ENCODE measurements at regions not wholly inside any gene's neighbourhood (a gene's known extent, or its start where the extent isn't known, plus 50 kb on each side); places are given as distances from the start of the nearest gene placed in this dataset.

DNA sequence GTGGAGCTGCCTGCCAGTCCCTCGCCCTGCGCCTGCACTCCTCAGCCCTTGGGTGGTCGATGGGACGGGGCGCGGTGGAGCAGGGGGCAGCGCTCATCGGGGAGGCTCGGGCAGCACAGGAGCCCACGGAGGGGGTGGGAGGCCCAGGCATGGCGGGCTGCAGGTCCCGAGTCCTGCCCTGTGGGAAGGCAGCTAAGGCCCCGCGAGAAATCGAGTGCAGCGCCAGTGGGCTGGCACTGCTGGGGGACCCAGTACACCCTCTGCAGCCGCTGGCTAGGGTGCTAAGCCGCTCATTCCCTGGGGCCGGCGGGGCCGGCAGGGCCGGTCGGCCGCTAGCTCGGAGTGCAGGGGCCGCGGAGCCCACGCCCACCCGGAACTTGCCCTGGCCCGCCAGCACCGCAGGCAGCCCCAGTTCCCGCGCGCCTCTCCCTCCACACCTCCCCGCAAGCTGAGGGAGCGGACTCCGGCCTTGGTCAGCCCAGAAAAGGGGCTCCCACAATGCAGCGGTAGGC is 565.9 kb upstream of the NRG3 start:
- TF ChIP-seq, protein P1, sequence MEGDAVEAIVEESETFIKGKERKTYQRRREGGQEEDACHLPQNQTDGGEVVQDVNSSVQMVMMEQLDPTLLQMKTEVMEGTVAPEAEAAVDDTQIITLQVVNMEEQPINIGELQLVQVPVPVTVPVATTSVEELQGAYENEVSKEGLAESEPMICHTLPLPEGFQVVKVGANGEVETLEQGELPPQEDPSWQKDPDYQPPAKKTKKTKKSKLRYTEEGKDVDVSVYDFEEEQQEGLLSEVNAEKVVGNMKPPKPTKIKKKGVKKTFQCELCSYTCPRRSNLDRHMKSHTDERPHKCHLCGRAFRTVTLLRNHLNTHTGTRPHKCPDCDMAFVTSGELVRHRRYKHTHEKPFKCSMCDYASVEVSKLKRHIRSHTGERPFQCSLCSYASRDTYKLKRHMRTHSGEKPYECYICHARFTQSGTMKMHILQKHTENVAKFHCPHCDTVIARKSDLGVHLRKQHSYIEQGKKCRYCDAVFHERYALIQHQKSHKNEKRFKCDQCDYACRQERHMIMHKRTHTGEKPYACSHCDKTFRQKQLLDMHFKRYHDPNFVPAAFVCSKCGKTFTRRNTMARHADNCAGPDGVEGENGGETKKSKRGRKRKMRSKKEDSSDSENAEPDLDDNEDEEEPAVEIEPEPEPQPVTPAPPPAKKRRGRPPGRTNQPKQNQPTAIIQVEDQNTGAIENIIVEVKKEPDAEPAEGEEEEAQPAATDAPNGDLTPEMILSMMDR (IDR thresholded peaks at IDR 0.05): no peak
- no peak for TF ChIP-seq POLR2AphosphoS5 (IDR thresholded peaks at IDR 0.05; ENCODE audit: low read depth, low read length)
- no peak for TF ChIP-seq SIN3A (IDR thresholded peaks at IDR 0.05; ENCODE audit: borderline replicate concordance, insufficient read depth, low read depth, low read length)
- TF ChIP-seq, protein P2, sequence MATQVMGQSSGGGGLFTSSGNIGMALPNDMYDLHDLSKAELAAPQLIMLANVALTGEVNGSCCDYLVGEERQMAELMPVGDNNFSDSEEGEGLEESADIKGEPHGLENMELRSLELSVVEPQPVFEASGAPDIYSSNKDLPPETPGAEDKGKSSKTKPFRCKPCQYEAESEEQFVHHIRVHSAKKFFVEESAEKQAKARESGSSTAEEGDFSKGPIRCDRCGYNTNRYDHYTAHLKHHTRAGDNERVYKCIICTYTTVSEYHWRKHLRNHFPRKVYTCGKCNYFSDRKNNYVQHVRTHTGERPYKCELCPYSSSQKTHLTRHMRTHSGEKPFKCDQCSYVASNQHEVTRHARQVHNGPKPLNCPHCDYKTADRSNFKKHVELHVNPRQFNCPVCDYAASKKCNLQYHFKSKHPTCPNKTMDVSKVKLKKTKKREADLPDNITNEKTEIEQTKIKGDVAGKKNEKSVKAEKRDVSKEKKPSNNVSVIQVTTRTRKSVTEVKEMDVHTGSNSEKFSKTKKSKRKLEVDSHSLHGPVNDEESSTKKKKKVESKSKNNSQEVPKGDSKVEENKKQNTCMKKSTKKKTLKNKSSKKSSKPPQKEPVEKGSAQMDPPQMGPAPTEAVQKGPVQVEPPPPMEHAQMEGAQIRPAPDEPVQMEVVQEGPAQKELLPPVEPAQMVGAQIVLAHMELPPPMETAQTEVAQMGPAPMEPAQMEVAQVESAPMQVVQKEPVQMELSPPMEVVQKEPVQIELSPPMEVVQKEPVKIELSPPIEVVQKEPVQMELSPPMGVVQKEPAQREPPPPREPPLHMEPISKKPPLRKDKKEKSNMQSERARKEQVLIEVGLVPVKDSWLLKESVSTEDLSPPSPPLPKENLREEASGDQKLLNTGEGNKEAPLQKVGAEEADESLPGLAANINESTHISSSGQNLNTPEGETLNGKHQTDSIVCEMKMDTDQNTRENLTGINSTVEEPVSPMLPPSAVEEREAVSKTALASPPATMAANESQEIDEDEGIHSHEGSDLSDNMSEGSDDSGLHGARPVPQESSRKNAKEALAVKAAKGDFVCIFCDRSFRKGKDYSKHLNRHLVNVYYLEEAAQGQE (IDR thresholded peaks at IDR 0.05; ENCODE audit: insufficient read depth in 1 of 2, low read depth in 2 of 2, low read length in 1 of 2): no peak
- TF ChIP-seq TCF7L2 (IDR thresholded peaks at IDR 0.05; ENCODE audit: low read depth, low read length): no peak

Measured in Panc1 (cell line).